NT2/D1 (cell line): ENCODE measurements at regions not wholly inside any gene's neighbourhood (a gene's known extent, or its start where the extent isn't known, plus 50 kb on each side); places are given as distances from the start of the nearest gene placed in this dataset.

ENCODE experiments used
- SUZ12 ChIP-seq: IDR thresholded peaks from 2 replicates; pipeline ENCODE4 v1.6.1; 2011; ENCODE audit not compliant: insufficient read length, insufficient read depth; ENCODE audit errors: extremely low read depth
- YY1 ChIP-seq: IDR thresholded peaks from 2 replicates; pipeline ENCODE4 v1.6.1; 2011; ENCODE audit not compliant: insufficient read length, insufficient read depth
- ZNF274 ChIP-seq: IDR thresholded peaks from 2 replicates; pipeline ENCODE4 v1.6.1; 2011; ENCODE audit warnings: mild to moderate bottlenecking, low read depth, low read length

DNA sequence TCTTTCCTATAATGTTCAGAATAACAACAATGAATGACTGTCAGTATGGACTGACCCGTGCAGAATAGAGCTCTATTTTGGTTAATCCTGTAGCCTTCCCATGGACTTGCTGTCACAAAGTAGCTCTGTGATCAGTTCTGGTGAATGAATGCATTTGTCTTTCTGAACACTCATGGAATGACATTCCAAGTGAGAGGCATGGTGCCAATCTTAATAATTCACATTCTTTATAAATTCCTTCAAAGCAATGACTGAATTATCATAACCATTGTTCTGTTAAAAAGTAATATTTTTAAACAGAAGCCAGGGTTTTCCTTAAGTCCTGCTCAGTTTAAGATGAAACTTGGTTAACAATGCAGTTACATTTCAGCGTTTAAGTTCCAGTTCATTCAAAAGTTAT is 360.5 kb downstream of the ICE1 start:
- TF ChIP-seq YY1 (no peak), ZNF274 (no peak), SUZ12 (no peak)
